GM21390 (cell line): ENCODE measurements at regions not wholly inside any gene's neighbourhood (a gene's known extent, or its start where the extent isn't known, plus 50 kb on each side); places are given as distances from the start of the nearest gene placed in this dataset.
"Not testable (repeated sequence)": the region's sequence is repeated elsewhere in the genome, so short reads cannot be mapped to it uniquely, and the experiment has no call there.

Experiments used
- ATAC-seq: cut with Tn5 transposase; IDR thresholded peaks from one replicate; pipeline ENCODE4 v1.9.1; 2021; ENCODE audit not compliant: unreplicated experiment

- ATAC-seq: no peak
Measured at GRCh38 chrX:7399373-7399772, 251.4 kb upstream of the PUDP start.

- ATAC-seq: no peak
Measured at GRCh38 chrX:7390441-7390840, 242.5 kb upstream of the PUDP start.

- no peak for ATAC-seq
Measured at GRCh38 chrX:7389576-7389975, 241.6 kb upstream of the PUDP start.

GRCh38 chrX:7385131-7385530 is 237.2 kb upstream of the PUDP start:
- no peak for ATAC-seq

GRCh38 chrX:7378406-7378805 is 230.5 kb upstream of the PUDP start:
- no peak for ATAC-seq

GRCh38 chrX:7372825-7373525 is 225.0 kb upstream of the PUDP start:
- ATAC-seq: no peak

GRCh38 chrX:7362111-7362510 is 214.2 kb upstream of the PUDP start:
- no peak for ATAC-seq

GRCh38 chrX:7351926-7352325 is 204.0 kb upstream of the PUDP start:
- ATAC-seq: no peak

- no peak for ATAC-seq
Measured at GRCh38 chrX:7347465-7347864, 199.5 kb upstream of the PUDP start.

GRCh38 chrX:7346021-7346420 is 198.1 kb upstream of the PUDP start:
- no peak for ATAC-seq

- ATAC-seq: no peak
Measured at GRCh38 chrX:7343181-7343580, 195.2 kb upstream of the PUDP start.

GRCh38 chrX:7335816-7336362 is 187.9 kb upstream of the PUDP start:
- ATAC-seq: not testable (repeated sequence)

- ATAC-seq: no peak
Measured at GRCh38 chrX:7334253-7334935, 186.4 kb upstream of the PUDP start.

GRCh38 chrX:7330971-7331746 is 183.2 kb upstream of the PUDP start:
- no peak for ATAC-seq

- no peak for ATAC-seq
Measured at GRCh38 chrX:7330556-7330955, 182.6 kb upstream of the PUDP start.

- ATAC-seq: no peak
Measured at GRCh38 chrX:7318661-7319060, 170.7 kb upstream of the PUDP start.

- ATAC-seq: no peak
Measured at GRCh38 chrX:7318241-7318640, 170.3 kb upstream of the PUDP start.

GRCh38 chrX:7316887-7317286 is 168.9 kb upstream of the PUDP start:
- no peak for ATAC-seq

- no peak for ATAC-seq
Measured at GRCh38 chrX:7316280-7316679, 168.3 kb upstream of the PUDP start.

- ATAC-seq: no peak
Measured at GRCh38 chrX:7314425-7314824, 166.5 kb upstream of the PUDP start.

- ATAC-seq: no peak
Measured at GRCh38 chrX:7307720-7308119, 159.8 kb upstream of the PUDP start.

- no peak for ATAC-seq
Measured at GRCh38 chrX:7294483-7294882, 146.5 kb upstream of the PUDP start.
